Cerebellar cortex (tissue), 1 donor: ENCODE measurements at regions not wholly inside any gene's neighbourhood (a gene's known extent, or its start where the extent isn't known, plus 50 kb on each side); places are given as distances from the start of the nearest gene placed in this dataset.

Experiments
- DNase-seq: peaks from one replicate; pipeline ENCODE4 v3.0.0-alpha.2; 2015; ENCODE audit warnings: low spot score

DNA sequence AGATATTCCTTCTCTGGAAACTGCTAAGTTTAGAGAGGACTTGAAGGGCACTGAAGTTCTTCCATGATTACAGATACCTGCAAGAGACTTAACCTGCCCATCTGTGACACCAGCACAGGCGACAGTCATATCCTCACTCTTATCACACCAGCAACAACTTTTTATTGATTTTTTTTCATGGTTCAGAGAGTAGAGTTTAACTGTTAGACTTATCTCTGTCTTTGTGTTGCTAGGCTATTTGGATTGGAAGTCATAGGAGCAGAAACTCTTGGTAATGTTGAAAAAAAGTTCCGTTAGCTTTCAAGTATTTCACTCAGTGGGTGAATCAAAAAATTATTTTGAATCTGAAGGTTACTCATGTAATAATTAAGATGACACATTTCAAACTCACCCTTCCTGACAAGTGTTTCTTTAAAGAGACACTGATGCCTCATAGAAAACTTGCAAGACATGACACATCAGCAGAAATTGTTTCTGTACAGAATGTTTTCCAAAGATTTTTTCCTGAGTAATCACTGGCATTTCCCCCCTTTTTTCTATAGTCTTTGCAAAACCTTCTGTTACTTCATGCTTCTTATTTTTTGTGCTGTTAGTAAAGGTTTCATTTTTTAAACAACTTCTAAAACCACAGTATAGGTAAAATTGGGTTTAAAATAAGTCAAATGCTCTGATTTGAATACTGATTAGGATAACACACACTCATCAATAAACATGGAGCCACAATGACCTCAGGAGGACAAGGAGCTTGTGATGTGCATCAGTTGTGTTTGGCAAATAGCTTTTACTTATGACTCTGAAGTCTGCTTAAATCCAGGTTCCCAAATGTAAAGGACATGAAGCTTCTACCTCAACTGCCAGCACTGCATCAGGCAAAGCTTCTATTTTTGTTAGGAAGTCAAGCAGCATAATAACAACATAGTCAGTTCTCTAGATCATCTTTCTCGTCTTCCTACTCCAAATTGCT lies 252.9 kb upstream of the MAN1A1 start:
- no peak for DNase-seq

DNA sequence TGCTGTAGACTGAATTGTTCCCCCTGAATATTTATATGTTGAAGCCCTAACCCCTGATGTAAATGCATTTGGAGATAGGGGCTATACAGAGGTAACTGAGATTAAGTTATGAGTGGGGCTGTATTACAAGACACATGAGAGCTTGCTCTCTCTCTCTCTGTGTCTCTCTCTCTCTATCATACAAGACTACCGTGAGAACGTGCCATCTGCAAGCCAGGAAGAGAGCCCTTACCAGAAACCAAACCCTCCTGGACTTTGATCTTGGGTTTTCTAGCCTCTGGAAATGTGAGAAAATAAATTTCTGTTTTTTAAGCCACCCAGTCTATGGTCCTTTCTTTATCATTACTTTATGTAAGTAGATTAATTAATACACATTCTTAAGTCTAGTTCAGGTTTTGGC lies 249.3 kb upstream of the MAN1A1 start:
- no peak for DNase-seq

DNA sequence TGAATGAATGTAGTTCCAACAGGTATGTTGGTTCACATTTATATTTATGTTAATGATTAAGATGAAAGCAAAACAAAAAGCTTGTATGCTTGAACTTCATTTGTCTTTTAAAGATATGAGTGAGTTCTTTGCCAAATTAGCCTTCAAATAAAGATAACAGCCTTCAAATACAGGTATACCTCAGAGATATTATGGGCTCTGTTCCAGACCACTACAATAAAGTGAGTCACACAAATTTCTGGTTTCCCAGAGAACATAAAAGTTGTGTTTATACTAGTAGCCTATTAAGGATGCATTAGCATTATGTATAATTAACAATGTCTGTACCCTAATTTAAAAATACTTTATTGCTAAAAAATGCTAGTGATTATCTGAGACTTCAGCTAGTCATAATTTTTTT lies 245.3 kb upstream of the MAN1A1 start:
- DNase-seq, result no peak

DNA sequence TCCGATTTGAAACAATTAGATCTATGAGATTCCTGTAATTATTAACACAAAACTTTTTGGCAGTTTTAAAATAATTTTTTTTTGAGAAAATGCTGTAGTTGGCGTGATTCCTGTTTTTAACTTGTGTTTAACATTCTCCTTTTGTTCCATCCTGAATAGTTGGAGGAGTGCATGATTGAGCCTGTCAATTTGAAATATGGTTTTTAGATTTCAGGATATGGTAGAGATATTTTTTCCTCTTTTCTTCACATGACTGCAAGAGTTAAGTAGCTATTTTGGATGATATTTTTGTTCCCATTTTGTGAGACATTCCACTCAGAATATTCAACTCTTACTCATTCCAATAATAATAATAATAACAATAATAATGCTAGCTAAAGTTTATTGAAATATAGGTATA lies 241.7 kb upstream of the MAN1A1 start:
- DNase-seq, result no peak

DNA sequence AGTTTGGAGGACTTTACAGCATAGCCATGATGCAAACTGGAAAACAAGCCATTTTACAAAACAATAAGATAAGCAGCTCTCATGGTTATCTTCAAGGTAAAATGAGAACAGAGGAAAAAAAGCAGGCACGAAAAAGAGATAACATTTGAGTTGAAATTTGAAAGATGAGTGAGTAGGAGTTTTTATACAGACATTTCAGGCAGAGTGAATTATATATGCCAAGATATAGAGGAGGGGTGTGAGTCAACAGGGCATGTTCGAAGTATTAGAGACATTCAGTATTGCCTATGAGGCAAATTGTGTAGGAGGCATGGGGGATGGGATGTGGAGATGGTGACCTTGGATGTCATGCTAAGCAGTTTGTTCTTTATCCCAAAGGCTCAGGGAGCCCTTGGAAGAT lies 240.5 kb upstream of the MAN1A1 start:
- no peak for DNase-seq

DNA sequence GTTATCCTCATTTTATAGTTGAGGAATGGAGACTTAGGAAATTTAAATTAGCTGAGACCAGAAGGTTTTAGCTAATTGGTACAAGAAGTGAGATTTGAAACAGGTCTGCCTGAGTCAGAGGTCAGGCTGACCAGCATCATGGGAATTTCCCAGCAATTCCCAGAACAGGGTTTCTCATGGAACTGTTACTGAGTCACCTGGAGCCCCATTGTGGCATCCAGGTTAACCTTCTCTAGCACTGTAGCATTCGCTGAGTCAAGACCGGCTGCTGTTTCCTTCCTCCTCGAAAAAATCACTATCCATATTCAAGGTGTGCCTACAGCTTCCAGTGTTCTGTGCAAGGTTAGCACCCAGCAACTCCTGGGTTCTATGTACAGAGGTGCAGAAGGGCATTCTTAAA lies 238.0 kb upstream of the MAN1A1 start:
- DNase-seq, result no peak

DNA sequence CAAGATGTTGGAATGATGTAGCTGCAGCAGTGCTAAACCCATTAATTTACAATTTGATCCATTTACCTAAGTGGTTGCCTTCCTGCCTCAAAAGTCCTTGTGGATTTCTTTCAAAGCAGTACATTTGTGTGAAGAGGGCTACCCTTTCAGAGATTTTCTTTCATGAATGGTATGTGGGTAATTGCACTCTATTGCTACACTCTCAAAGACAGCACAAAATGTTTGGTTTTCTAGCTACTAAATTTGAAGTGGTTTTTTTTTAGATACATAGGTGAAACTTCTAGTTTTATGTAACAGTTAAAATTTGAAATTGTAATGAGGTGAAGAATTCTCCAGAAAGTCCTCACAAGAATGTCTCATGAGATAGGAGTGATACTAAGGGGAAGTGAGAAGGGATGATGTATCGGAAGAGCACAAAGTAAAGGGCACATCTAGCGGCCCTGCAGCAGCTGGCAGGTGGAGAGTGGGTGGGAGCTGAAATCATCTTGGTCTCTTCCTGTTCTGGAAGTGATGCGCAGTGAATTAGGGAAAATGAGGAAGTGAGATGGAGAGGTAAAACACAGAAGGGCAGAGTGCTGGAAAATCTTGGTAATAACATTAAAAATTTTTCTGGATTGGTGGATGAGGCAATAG lies 236.8 kb upstream of the MAN1A1 start:
- DNase-seq, result no peak

DNA sequence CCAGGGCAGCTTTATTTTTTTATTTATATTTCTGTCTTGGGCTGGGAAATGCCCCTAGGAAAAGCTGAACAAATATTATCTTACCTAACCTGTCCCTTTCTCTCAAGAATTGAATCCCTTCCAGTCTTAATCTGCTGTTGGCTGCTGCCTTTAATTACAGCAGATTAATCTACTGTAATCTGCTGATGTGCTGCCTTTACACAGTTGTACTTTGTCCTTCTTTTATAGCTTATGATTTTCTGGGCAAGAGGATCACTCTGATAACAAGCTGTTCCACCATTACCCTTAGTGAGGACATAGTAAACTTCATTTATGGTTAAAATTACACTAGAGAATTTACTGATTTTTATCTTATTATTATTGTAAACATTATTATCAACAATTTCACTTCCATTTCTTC lies 234.5 kb upstream of the MAN1A1 start:
- DNase-seq, result no peak

DNA sequence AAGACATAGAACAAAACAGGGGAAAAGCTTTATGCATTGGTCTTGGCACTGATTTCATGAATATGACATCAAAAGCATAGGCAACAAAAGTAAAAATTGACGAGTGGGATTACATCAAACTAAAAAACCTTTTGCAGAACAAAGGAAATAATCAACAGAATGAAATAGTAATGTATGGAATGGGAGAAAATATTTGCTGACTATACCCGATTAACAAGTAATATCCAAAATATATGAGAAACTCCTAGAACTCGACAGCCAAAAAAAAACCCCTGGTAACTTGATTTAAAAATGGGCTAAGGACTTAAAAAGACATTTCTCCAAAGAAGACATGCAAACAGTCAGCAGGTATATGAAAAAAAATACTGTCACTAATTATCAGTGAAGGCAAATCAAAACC lies 231.7 kb upstream of the MAN1A1 start:
- DNase-seq, result no peak

DNA sequence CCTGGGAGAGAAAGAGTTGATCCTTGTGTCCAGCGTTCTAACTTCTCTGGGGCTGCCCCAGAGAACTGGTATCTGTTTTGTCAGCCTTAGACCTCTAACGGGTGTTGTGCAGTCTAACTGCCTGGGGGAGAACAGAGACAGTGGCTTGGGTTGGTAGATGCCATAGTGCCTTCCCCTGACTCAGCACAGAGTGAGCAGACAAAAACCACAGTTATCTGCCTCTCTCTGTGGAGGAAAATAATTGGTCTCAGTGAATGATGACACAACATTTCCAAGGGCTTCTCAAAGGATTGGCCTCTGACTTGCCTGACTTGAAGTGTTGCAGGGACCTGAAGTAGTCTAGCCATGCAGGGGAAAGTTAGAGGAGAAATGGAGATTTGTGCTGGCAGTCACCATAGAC lies 226.2 kb upstream of the MAN1A1 start:
- no peak for DNase-seq

DNA sequence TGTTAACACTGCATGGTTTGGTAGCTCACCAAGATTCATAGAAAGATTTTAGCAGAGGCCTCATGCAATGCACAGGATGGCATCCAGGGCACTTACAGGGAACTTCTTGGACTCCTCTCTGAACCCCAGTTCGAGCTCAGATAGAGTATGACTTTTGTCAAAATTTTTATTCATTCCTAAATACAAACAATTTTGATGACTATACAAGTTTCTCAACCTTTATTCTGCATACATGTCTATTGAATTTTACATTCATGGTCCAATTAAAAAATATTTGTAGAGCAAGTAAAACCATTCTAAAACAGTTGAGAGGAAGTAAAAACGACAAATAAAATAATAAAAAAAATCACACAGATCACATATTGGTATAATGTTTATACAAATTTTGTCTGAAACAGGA lies 219.0 kb upstream of the MAN1A1 start:
- DNase-seq, result no peak

DNA sequence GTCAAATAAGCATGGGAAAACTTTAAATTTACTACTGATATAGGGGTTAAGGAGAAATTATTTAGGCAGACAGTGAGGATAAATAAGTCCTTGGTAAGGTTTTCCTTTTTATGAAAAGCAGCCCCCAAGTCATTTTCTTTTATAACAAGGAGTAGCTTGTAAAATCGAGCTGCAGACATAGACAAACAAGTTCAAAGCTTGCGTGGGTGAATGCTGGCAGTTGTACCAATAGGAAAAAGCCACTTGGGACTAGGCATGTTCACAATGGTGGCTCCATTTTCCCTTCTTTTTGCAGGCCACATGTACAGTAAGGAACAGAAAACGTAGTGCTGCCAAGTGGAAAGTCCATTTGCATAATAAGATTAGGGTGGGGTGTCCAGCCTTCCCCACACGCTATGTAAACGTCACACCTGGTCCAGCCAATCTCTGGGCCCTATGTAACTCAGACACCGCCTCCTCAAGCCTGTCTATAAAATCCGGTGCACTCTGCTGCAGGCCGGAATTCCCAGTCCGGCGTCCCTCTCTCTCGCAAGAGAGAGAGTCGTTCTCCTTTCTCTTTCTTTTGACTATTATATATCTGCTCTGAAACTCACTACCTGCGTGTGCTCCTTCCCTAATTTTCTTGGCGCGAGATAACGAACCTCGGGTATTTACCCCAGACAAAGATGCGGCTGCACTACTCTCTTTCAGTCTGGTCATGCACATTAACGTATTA lies 217.1 kb upstream of the MAN1A1 start:
- DNase-seq, result no peak

DNA sequence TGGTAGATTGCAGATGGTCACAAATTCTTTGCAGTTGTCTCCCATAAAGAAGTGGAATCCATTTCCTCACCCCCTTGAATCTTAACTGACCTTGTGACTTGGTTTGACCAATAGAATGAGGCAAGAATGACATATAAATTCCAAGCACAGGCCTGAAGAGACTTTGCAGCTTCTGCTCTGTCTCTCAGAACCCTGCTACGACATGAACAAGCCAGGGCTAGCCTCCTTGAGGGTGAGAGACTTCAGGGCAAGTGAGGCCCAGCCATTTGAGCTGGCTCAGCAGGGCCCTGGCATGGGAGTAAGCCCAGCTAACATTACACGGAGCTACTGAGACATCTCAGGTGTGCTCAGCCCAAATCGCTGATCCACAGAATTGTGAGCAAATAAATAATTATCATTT lies 216.3 kb upstream of the MAN1A1 start:
- no peak for DNase-seq

DNA sequence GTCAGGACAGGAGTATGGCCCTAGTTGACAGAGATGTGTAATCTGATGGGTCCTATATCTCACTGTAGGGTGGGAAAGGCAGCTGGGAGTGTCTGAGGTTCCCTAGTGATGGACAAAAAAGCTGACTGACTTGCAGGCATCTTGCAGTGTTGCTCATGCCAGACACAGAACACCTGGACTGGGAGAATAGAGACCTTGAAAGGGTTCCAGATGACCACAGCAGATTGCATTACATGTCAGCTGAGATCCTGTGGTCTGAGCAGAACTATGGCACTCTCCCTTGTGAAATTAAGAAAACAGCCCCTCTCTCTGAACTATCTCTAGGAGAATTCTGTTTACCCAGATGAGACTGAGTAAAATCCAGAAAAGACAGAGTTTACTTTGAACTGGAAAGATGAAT lies 212.6 kb upstream of the MAN1A1 start:
- no peak for DNase-seq

DNA sequence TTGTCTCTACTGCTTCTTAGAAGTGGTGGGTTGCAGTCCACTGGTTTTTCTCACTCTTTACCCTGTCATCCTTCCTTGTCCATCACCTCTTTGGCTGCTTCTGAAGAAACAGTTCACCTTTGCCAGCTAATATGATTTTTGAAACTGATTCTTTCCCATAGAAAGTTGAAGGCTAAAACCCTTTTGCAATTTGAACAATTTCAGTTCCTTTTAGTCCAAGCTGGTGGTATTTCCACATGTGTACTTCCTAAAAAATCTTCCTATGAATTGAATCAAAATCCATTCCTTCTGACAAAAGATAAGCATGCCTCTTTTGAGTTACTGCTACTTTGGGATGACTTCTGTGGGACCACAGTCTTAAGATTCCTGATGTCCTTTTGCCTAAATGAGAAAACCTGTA lies 210.0 kb upstream of the MAN1A1 start:
- no peak for DNase-seq

DNA sequence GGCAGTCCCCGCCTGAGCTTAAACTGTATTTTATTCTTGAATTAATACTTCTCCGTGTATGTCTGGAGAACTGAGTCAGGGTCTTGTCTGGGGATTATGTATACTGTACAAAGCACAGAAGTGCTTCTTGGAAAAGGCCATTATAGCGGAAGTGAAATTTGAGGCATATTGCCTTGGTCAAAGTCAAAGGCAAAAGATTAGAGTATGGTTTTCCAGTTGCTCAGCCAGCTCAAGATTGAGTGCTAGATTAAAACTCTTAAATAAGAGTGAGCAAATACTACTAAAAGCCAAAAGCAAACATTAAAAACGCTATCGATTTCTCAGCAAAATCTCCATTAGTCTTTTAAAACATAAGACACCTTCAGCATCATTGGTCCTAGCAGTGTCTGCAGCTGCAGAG lies 207.7 kb upstream of the MAN1A1 start:
- DNase-seq, result no peak

DNA sequence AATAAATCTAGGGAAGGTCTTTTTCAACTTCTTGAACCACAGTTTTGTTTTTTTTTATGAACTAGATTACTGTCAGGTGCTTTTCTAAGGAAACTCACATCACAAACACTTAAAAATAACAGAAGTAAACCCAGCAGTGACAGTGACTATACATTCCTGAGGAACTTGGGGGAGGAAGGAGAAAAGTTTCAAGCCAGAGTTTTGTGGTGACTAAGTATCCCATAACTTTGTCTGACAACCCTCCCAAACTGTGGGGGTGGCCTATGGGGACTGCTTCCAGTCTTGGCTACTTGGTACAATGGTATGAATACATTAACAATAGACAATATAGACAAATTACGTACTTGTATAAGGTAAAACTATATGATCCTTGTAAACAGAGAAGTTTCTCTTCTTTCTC lies 202.5 kb upstream of the MAN1A1 start:
- DNase-seq, result no peak

DNA sequence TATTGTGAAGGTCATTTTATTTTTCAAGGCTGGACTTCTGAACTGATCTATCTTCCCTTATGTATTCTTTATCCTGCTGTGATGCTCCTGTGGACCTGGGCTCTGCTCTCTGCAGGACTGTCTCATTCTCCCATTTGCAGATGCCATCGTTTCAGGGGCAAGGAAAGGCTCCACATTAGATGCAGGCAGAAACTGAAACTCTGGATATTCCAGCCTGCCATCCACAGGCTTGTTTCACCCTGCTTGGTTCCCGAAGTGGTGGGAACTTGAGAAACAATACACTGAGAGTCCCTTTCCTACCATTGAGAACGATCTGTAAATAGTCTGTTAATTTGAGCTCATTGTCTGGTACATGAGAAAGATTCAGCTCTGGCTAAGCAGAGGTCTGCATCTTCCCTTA lies 197.5 kb upstream of the MAN1A1 start:
- DNase-seq, result no peak

DNA sequence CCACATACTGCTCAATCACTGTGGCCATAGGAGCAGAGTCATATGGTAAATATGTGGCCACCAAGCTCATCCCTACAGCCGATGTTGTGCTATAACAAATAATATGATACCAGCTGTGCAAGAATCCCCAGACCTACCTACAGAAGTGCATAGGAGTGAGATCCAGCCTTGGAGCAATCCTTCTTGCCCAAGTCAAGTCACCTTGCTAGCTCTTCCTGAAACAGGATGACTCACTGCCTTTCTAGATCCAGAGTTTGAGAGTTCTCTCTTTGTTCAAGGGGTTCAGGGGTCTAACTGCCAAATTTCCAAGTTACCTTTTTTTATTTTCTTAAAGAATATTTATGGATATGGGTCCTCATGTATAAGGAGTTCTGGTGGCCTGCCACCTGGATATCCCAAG lies 195.7 kb upstream of the MAN1A1 start:
- DNase-seq, result no peak

DNA sequence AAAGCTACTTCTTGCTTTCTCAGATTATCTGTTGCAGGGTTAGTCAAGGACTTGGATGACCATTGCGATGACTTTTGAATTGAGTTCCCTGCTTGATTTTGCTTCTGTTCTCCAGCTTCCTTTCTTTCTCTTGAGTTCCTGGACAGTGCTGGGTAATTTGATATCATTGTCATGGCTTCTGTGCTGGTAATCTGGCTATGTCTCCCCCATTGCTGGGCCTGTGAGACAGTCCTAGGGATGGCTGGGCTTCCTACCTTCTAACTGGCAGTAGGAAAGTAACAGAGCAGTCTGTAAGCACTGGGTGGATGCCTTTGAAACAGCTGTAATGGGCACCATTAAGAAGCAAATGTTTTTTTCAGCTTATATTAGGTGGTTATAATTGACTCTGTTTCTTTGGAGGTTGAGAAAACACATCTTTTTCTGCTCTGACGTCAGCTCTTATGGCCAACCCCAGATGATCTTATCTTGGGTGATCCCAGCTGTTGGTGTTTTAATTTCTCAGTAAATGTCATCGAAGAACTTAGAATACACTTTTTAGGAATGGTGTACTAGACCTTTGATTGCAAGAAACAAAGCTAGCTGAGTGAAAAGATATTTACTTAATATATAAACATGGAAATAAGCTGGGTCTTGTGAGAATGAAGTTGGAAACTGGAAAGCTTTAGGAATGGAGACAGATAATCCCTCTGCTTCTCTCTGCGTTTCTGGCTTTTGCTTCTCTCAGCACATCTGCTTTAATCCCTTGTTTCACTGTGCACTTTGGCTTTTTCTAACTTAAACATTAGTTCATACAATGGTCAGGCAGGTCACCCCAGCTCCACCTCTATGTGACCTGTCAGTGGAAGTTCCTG lies 195.0 kb upstream of the MAN1A1 start:
- DNase-seq, result no peak

DNA sequence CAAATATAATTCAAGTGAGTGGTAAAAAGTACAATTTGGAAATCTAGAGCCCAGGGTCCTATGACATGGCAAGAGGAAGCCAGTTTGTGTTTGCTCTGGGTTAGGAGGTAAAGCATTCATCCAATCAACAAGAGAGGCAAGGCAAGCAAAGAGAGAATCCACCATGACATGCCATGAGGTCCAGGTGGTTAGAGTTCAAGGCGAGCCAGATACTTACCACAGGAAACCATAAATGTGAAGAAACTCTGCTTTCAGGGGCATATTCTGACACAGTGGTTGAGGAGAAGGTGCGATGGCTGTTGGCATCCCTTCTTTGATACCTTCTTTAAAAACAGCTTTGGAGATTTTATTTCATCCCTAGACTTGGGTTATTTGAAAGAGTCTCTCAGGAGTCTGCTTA lies 193.8 kb upstream of the MAN1A1 start:
- DNase-seq, result no peak

DNA sequence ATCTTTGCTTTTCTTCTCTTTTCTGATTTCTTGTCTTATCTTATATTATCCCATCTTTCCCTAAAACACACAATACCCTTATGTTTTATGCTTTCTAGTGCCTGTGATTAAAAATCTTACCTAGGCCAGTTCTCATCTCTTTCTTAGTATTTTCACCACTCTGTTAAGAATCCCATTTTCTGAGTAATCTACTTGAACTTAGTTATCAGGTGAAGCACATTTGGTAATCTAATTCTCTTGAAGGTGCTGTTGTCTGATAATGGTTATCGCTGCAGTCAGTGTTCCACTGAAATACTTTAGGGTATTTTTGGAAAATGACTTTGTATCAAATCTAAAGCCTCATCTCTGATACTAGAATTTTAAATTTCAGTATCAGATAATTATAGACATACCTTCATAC lies 192.5 kb upstream of the MAN1A1 start:
- DNase-seq, result no peak
